GM12892 (cell line): ENCODE measurements at regions not wholly inside any gene's neighbourhood (a gene's known extent, or its start where the extent isn't known, plus 50 kb on each side); places are given as distances from the start of the nearest gene placed in this dataset.

Experiments used
- POLR2A ChIP-seq: IDR thresholded peaks from 2 replicates; pipeline ENCODE4 v1.6.1; 2011; ENCODE audit warnings: low read depth, low read length, control low read depth
- POLR2AphosphoS5 ChIP-seq: IDR thresholded peaks from 2 replicates; pipeline ENCODE4 v1.6.1; 2011; ENCODE audit warnings: low read depth, low read length, control low read depth
- TAF1 ChIP-seq: IDR thresholded peaks from 2 replicates; pipeline ENCODE4 v1.6.1; 2011; ENCODE audit warnings: low read depth, mild to moderate bottlenecking, control low read depth, low read length, borderline replicate concordance

- TF ChIP-seq TAF1 (no peak), POLR2A (no peak), POLR2AphosphoS5 (no peak)
Measured at GRCh38 chr2:188016917-188017316, 274.8 kb upstream of the GULP1 start.
